Liver (tissue), 8 donors: ENCODE measurements at regions not wholly inside any gene's neighbourhood (a gene's known extent, or its start where the extent isn't known, plus 50 kb on each side); places are given as distances from the start of the nearest gene placed in this dataset.

Experiments
- DNase-seq: peaks from one replicate; pipeline ENCODE4 v3.0.0-alpha.2; 2017; ENCODE audit warnings: low spot score
- H3K27ac ChIP-seq, 2 donors: one replicate each; pipeline ENCODE4 v1.7.0; 2013; ENCODE audit warnings: inconsistent platforms in 2 of 2, low read length in 2 of 2, control low read depth in 1 of 2, low read depth in 1 of 2, mild to moderate bottlenecking in 1 of 2
- H3K27me3 ChIP-seq, 4 donors: one replicate each; pipeline versions ENCODE4 v1.6.1 to v1.7.0; 2013; ENCODE audit warnings: low read length in 3 of 4, inconsistent platforms in 1 of 4, mild to moderate bottlenecking in 1 of 4, moderate library complexity in 1 of 4; ENCODE audit not compliant: control insufficient read depth in 4 of 4, insufficient read depth in 4 of 4
- H3K36me3 ChIP-seq, 4 donors: one replicate each; pipeline versions ENCODE4 v1.6.1 to v1.7.0; 2013; ENCODE audit warnings: low read length in 3 of 4, mild to moderate bottlenecking in 3 of 4, low read depth in 1 of 4, moderate library complexity in 1 of 4; ENCODE audit not compliant: control insufficient read depth in 4 of 4, insufficient read depth in 3 of 4
- H3K4me1 ChIP-seq, 4 donors: one replicate each; pipeline versions ENCODE4 v1.6.1 to v1.7.0; 2013; ENCODE audit warnings: low read length in 3 of 4, mild to moderate bottlenecking in 3 of 4, moderate library complexity in 1 of 4; ENCODE audit not compliant: control insufficient read depth in 4 of 4, insufficient read depth in 4 of 4
- H3K4me3 ChIP-seq, 3 donors: one replicate each; pipeline versions ENCODE4 v1.6.1 to v1.7.0; 2013; ENCODE audit warnings: low read length in 3 of 3, control low read depth in 1 of 3, low read depth in 1 of 3, mild to moderate bottlenecking in 1 of 3
- H3K9ac ChIP-seq, 2 donors: one replicate each; pipeline ENCODE4 v1.7.0; 2013; ENCODE audit warnings: low read length in 2 of 2, mild to moderate bottlenecking in 2 of 2, moderate library complexity in 2 of 2, control low read depth in 1 of 2, low read depth in 1 of 2
- H3K9me3 ChIP-seq, 4 donors: one replicate each; pipeline versions ENCODE4 v1.6.1 to v1.7.0; 2013; ENCODE audit warnings: low read length in 3 of 4; ENCODE audit not compliant: control insufficient read depth in 4 of 4
- ATF3 ChIP-seq: IDR thresholded peaks from 2 replicates; pipeline ENCODE4 v1.6.1; 2016; ENCODE audit warnings: antibody characterized with exemption
- CTCF ChIP-seq: fragments of 150-350 bp; IDR thresholded peaks from 2 replicates; pipeline ENCODE4 v1.5.1; 2017; ENCODE audit warnings: improper control_type of control experiment, low read depth, low read length; ENCODE audit not compliant: missing input control
- EGR1 ChIP-seq, 2 donors: IDR thresholded peaks; 2 replicates each; pipeline ENCODE4 v1.6.1; 2016 to 2018; ENCODE audit warnings: antibody characterized with exemption in 2 of 2, low read depth in 2 of 2
- FOXA1 ChIP-seq: IDR thresholded peaks from 2 replicates; pipeline ENCODE4 v1.6.1; 2016; ENCODE audit warnings: antibody characterized with exemption
- FOXA2 ChIP-seq: IDR thresholded peaks from 2 replicates; pipeline ENCODE4 v1.6.1; 2016; ENCODE audit warnings: antibody characterized with exemption
- GABPA ChIP-seq, 2 donors: IDR thresholded peaks in 1 of 2; conservative IDR thresholded peaks in 1 of 2; 2 replicates each; pipeline ENCODE4 v1.6.1; 2016; ENCODE audit warnings: antibody characterized with exemption in 2 of 2, mild to moderate bottlenecking in 1 of 2, moderate library complexity in 1 of 2
- HNF4A ChIP-seq, 2 donors: conservative IDR thresholded peaks; 2 replicates each; pipeline ENCODE4 v1.6.1; 2016; ENCODE audit warnings: antibody characterized with exemption in 2 of 2, mild to moderate bottlenecking in 2 of 2
- HNF4G ChIP-seq: IDR thresholded peaks from 2 replicates; pipeline ENCODE4 v1.6.1; 2016; ENCODE audit warnings: antibody characterized with exemption
- JUND ChIP-seq, 2 donors: IDR thresholded peaks; 2 replicates each; pipeline ENCODE4 v1.6.1; 2016; ENCODE audit warnings: antibody characterized with exemption in 2 of 2
- NR2F2 ChIP-seq: IDR thresholded peaks from 2 replicates; pipeline ENCODE4 v1.6.1; 2016; ENCODE audit warnings: antibody characterized with exemption
- RAD21 ChIP-seq, 2 donors: IDR thresholded peaks; 2 replicates each; pipeline ENCODE4 v1.6.1; 2016; ENCODE audit warnings: antibody characterized with exemption in 2 of 2, mild to moderate bottlenecking in 2 of 2
- REST ChIP-seq: IDR thresholded peaks from 2 replicates; pipeline ENCODE4 v1.6.1; 2016; ENCODE audit warnings: antibody characterized with exemption, mild to moderate bottlenecking
- RXRA ChIP-seq, 2 donors: IDR thresholded peaks; 2 replicates each; pipeline ENCODE4 v1.6.1; 2017 to 2018; ENCODE audit warnings: antibody characterized with exemption in 2 of 2, mild to moderate bottlenecking in 1 of 2
- SP1 ChIP-seq: IDR thresholded peaks from 2 replicates; pipeline ENCODE4 v1.6.1; 2018; ENCODE audit warnings: antibody characterized with exemption, mild to moderate bottlenecking
- TAF1 ChIP-seq: conservative IDR thresholded peaks from 2 replicates; pipeline ENCODE4 v1.6.1; 2016; ENCODE audit warnings: antibody characterized with exemption, mild to moderate bottlenecking
- YY1 ChIP-seq: IDR thresholded peaks from 2 replicates; pipeline ENCODE4 v1.6.1; 2016; ENCODE audit warnings: antibody characterized with exemption, mild to moderate bottlenecking
- WGBS: extraction: QIAGEN DNeasy Blood & Tissue Kit; methylation state at CpG from one replicate; pipeline ENCODE4 v1.1.7; 2013; 5-methylcytosine and 5-hydroxymethylcytosine counted together
- TF ChIP-seq, protein P1 (sequence below): IDR thresholded peaks from 2 replicates; pipeline ENCODE4 v1.6.1; 2016; ENCODE audit warnings: antibody characterized with exemption
- TF ChIP-seq, protein P2 (sequence below): IDR thresholded peaks from 2 replicates; pipeline ENCODE4 v1.6.1; 2016; ENCODE audit warnings: antibody characterized with exemption
- donor health status: healthy.
- donor health status: healthy.
- donor health status: healthy.
- donor health status: healthy.
- donor health status: healthy.

DNA sequence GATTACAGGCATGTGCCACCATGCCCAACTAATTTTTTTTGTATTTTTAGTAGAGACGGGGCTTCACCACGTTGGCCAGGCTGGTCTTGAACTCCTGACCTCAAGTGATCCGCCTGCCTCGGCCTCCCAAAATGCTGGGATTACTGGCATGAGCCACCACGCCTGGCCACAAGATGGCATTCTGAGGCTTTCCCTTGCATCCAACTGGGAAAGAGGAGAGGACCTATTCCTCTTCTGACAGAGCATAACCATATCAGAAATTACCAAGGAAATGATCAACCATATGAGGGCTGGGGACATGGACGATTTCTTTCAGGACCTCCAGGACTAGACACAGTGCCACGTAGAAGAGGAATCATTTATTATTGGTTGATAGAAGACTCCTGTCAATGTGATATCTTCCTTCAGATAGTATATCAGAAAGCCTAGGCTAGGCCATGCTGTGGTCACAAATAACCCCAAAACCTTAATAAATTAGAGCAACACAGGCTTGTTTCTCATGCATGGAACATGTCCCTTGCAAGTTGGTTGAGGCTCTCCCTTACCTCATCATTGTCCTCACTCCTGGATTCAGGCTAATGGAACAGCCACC is 372.3 kb upstream of the IL12A start:
- H3K27me3 ChIP-seq: no peaks in the 10 kb centered on the region
- WGBS: 32% methylated on average over 7 of the region's 7 CpGs
- peaks cover 0 to 8% (median 3%) of the 10 kb centered on the region in 4 donors for H3K4me1 ChIP-seq
- no peak overlapping the region for H3K27ac ChIP-seq
- TF ChIP-seq YY1 (no peak), EGR1 (IDR thresholded peaks at IDR 0.05; ENCODE audit: low read depth in 2 of 2) (no peak), HNF4A (conservative IDR thresholded peaks at IDR 0.05) (no peak), RXRA (IDR thresholded peaks at IDR 0.05) (peak; percentile 33 to 62), NR2F2 (no peak), RAD21 (IDR thresholded peaks at IDR 0.05) (peak; percentile 94 to 96), HNF4G (no peak), TAF1 (no peak), SP1 (no peak), ATF3 (no peak), GABPA (IDR thresholded peaks at IDR 0.05 in 1 of 2, conservative IDR thresholded peaks at IDR 0.05 in 1 of 2) (no peak), JUND (IDR thresholded peaks at IDR 0.05) (no peak), FOXA1 (no peak), FOXA2 (no peak), CTCF (peak; percentile 54), REST (no peak)
- TF ChIP-seq, protein P1, sequence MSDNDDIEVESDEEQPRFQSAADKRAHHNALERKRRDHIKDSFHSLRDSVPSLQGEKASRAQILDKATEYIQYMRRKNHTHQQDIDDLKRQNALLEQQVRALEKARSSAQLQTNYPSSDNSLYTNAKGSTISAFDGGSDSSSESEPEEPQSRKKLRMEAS: no peak
- TF ChIP-seq, protein P2, sequence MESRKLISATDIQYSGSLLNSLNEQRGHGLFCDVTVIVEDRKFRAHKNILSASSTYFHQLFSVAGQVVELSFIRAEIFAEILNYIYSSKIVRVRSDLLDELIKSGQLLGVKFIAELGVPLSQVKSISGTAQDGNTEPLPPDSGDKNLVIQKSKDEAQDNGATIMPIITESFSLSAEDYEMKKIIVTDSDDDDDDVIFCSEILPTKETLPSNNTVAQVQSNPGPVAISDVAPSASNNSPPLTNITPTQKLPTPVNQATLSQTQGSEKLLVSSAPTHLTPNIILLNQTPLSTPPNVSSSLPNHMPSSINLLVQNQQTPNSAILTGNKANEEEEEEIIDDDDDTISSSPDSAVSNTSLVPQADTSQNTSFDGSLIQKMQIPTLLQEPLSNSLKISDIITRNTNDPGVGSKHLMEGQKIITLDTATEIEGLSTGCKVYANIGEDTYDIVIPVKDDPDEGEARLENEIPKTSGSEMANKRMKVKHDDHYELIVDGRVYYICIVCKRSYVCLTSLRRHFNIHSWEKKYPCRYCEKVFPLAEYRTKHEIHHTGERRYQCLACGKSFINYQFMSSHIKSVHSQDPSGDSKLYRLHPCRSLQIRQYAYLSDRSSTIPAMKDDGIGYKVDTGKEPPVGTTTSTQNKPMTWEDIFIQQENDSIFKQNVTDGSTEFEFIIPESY: no peak
- H3K36me3 ChIP-seq: peaks cover 0 to 1% (median 0%) of the 10 kb centered on the region in 4 donors
- no peaks in the 10 kb centered on the region for H3K9me3 ChIP-seq
- no peak overlapping the region for H3K9ac ChIP-seq
- H3K4me3 ChIP-seq: no peak overlapping the region
- DNase-seq: peak; percentile 37
